ENCODE measurements at regions not wholly inside any gene's neighbourhood (a gene's known extent, or its start where the extent isn't known, plus 50 kb on each side); places are given as distances from the start of the nearest gene placed in this dataset.

DNA sequence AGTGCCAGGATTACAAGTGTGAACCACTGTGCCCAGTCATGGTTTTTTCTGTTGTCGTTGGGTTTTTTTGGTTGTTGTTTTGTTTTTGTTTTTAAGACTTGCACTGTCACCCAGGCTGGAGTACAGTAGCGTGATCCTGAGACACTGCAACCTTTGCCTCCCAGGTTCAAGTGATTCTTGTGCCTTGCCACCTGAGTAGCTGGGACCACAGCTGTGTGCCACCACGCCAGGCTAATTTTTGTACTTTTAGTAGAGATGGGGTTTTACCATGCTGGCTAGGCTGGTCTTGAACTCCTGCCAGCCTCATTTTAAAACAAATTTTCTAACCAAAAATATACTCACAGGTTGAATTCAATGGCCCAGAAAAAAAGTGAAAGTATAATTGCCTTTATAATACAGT is 174.1 kb downstream of the AHR start:
- DNase-seq (ENCODE audit: low read depth): no peak
- H3K4me3 ChIP-seq (ENCODE audit: low read depth, low read length): no peak overlapping the region

DNA sequence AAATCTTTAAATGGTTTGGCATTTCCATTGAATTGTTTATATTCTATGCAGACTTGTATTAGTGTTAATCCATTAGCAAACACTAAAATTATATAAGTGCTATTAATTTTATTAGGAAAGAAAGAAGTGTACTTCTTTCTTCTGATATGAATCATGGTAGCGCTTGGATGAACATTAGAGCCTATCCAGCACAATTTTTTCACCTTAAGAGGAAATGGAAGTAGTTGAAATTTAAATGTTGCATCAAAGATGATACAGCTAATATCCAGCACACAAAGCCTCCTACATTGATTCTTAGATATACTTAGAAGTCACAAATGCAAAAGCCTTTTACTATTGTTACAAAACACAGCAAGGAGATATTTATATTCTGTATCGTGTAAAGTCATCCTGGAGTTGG is 174.5 kb downstream of the AHR start:
- DNase-seq (ENCODE audit: low read depth): no peak
- H3K4me3 ChIP-seq (ENCODE audit: low read depth, low read length): no peak overlapping the region

DNA sequence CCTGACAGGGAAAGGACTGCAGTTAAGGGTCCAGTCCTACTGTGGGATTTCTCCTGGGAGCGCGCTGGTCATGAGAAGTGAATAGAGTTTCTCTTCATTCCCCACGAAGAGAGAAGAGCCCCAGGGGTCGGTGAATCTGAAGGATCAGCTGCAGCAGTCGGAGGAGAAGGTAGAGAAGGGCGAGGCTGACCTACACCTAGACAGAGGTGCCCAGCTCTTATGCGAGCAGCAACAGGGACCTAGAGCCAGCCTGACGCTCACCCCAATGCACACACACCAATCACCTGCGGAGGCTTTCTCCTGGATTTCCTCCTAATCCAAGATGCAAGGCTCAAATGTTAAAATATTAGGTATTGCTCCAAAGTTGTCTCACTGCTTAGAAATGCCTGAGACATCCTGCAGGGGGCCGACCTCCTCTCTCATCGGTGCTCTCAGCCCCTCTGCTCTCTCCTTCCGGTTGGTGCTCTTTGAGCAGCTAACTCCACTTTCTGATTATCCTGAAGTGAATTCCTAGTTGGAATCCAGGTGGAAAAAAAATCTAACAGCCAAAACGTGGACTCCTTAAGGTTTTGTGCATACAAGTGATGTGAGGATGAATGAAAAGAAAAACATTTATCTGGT is 176.4 kb downstream of the AHR start:
- no peak overlapping the region for H3K4me3 ChIP-seq (ENCODE audit: low read depth, low read length)
- no peak for DNase-seq (ENCODE audit: low read depth)

DNA sequence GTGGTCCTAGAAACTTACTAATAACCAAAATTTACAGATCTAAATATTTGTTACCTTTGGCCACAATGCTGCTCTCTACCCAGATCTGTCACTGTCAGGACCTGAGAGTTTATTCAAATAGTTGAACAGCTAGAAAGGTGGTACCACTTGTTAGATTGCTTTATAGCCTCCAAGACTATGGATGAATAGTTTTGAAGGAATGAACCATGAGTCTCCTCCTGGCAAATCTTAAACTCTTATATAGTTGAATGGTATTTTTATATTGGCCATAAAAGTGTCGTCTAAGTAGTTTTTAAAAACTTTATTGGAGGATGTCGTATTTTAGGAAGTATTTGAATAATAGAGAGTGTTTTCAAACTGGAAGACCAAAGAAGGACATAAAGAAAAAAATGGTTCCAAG is 178.7 kb downstream of the AHR start:
- no peak for DNase-seq (ENCODE audit: low read depth)
- no peak overlapping the region for H3K4me3 ChIP-seq (ENCODE audit: low read depth, low read length)

DNA sequence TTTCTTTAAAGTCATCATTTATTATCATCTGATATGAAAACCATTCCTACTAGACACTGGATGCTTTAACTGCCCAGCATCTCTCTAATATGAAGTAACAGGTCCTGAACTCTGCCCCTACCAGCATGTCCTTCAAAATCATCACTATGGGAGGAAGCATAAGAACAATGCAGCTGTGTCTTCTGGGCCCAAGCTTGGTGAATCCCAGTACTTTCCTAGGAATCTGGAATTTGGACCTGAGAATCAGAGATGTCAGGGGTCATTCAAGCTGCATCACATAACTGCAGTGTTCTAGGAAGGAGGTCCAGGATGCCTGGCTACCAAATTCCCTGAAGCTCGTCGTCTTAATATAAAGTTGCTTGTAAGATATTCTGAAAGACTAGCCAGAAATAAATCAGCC is 182.7 kb downstream of the AHR start:
- DNase-seq (ENCODE audit: low read depth): no peak
- no peak overlapping the region for H3K4me3 ChIP-seq (ENCODE audit: low read depth, low read length)

DNA sequence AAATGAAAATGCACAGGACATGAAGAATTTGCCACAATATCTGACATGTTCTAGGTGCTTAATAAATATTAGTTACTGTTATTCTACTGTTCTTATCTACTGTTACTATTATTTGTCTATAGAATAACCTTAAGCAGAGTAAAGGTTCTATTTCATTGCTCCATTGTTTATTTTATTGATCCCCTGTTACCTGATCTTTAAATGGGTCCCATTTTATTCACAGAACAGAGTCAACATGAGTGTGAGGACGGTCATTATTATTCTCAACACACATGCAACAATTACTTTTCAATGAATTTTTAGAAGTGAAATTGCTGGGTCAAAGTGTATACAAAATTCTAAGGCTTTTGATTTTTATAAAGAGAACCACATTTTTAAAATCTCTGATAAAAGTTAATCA is 186.9 kb downstream of the AHR start:
- H3K4me3 ChIP-seq (ENCODE audit: low read depth, low read length): no peak overlapping the region
- no peak for DNase-seq (ENCODE audit: low read depth)

DNA sequence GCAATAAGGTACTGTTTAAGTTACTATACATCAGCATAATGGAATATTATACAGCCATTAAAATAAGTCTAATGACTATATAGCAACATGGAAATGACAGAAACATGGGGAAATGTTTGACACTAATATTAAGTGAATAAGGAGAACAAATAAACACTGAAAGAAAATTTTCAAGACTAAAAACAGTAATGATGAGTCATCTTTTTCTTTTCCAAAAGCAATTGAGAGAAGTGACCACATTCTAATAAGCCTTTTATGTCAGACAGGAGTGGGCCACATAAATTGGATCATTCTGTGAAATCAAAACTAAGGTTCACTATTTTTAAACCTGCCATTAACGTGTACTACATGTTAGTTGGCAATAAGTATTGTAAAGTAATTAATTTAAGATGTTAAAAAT is 187.5 kb downstream of the AHR start:
- no peak overlapping the region for H3K4me3 ChIP-seq (ENCODE audit: low read depth, low read length)

DNA sequence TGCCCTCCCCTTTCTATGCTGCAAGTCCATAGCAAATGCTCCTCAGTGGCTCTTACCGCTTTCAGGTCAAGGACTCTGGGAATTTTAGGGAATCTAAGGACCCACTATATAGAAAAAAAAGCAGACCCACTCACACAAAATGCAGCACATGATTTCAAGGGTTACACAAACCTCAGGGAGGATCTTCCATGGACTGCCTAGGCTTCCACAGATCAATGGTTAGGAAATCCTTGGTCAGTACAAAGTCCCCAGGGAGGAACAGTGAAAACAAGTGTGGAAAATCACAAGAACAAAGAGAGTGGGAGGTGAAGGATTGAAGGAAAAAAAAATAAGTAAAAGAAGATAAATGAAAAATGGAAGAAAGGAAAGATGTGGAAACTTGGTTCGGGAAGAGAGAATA is 188.4 kb downstream of the AHR start:
- no peak for DNase-seq (ENCODE audit: low read depth)
- H3K4me3 ChIP-seq (ENCODE audit: low read depth, low read length): no peak overlapping the region

More for the DNA sequence above, 187.5 kb downstream of the AHR start:
- no peak for DNase-seq (ENCODE audit: low read depth)

DNA sequence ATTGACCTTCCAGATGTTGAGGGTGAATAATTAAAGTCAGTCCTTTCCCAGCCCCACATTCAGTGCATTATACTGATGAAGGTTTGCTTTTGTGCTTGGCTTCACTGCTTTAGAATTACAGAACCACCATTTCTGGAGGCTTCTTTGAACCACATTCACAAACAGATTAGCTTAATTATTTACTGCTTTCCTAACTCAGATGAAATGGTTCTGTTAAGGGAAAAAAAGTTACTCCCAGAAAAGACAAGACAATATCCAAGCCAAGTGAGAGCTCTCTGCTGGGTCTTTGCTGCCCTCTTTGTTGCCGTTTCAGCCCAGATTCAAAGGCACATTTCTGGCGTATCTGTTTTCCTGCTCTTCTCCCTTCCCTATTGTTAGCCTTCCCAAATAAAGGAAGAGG is 188.9 kb downstream of the AHR start:
- DNase-seq (ENCODE audit: low read depth): no peak
- H3K4me3 ChIP-seq (ENCODE audit: low read depth, low read length): no peak overlapping the region

DNA sequence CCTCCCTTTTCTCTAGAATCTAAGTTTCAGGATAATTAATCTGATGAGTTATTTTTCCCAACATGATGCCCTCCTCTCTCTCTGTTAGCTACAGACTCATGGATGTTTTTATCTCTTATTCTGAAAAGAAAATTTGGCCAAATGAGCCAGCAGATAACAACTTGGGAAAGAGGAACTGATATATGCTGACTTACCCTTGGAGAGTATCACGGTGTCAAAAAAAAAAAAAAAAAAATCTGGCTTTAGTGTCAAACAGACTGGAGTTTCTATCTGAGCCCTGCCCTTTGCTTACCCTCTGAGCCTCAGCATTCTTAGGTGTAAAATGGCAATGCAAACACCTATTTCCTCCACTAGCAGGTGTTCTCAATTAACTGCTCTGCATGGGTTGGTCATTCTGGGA is 190.4 kb downstream of the AHR start:
- H3K4me3 ChIP-seq (ENCODE audit: low read depth, low read length): no peak overlapping the region
- no peak for DNase-seq (ENCODE audit: low read depth)

DNA sequence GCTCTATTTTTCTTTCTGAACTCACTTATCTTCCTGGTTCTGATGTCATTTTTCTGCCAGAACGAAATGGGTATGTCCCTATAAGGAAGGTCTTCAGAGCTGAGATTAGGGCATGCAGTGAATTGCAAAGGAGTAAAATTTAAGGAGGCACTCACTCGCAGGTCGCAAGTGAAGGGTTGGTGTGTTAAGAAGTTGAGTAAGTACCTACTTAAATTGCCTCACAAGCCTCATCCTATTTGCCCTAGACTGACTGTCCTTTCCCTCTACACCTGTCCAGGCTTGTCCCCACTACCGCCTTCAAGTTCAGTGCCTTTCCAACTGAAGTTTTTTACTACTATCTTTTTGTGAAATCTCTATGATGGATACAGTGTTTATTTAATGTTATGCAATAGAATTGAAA is 191.5 kb downstream of the AHR start:
- H3K4me3 ChIP-seq (ENCODE audit: low read depth, low read length): no peak overlapping the region
- DNase-seq (ENCODE audit: low read depth): no peak

DNA sequence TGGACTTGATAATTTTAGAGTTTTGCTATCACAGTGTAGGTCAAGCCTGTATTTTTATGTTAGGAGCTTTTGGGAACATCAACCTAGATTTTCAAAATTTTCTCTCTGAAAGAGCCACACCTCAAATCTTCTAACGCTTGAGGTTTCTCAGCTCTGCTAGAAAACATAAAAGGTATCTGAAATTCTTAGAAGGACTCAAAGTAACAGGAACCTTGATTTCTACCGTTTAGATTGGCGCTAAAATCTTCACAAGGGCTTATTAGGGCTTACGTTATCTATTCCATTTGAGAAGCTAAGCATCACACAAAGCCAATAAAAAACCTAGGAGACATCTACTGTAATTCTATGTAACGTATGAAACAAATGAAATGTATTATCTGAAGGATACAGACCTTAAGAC is 192.4 kb downstream of the AHR start:
- DNase-seq (ENCODE audit: low read depth): no peak
- no peak overlapping the region for H3K4me3 ChIP-seq (ENCODE audit: low read depth, low read length)

DNA sequence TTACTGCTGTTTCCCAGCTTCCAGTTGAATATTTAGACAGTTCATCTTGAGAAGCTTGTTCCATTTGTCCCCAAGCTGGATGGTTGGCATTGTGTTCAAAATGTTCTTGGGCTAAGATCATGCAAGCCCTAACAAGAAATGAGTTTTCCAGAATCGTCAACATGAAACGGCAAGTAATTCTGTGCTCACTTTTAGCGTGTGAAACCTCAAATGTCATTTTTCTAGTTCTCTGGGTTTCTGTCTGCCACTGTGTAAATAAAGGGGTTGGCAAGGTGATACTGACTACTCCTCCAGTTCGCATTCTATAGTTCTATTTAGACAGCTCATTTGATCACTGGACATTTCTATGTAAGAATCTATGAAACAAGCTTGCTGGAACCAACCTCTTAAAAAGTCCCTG is 194.0 kb downstream of the AHR start:
- no peak overlapping the region for H3K4me3 ChIP-seq (ENCODE audit: low read depth, low read length)
- no peak for DNase-seq (ENCODE audit: low read depth)

DNA sequence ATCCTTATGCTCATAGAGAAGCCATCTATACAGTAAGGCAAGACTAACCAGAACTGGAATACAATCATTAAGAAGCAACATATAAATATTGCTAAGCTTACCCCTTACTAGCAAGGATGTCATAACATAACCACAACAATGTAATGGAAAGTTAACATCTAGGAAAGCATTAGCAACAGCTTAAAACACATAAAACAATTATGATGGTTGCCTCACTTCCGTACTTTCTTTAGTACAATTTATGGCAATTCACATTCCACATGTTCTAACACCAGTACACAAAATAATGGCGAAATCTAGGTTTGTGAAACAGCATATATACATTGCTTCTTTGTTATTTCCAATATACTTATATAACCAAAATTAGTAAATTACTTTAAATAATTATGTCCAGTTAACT is 195.0 kb downstream of the AHR start:
- H3K4me3 ChIP-seq (ENCODE audit: low read depth, low read length): no peak overlapping the region
- DNase-seq (ENCODE audit: low read depth): peak; percentile 38

DNA sequence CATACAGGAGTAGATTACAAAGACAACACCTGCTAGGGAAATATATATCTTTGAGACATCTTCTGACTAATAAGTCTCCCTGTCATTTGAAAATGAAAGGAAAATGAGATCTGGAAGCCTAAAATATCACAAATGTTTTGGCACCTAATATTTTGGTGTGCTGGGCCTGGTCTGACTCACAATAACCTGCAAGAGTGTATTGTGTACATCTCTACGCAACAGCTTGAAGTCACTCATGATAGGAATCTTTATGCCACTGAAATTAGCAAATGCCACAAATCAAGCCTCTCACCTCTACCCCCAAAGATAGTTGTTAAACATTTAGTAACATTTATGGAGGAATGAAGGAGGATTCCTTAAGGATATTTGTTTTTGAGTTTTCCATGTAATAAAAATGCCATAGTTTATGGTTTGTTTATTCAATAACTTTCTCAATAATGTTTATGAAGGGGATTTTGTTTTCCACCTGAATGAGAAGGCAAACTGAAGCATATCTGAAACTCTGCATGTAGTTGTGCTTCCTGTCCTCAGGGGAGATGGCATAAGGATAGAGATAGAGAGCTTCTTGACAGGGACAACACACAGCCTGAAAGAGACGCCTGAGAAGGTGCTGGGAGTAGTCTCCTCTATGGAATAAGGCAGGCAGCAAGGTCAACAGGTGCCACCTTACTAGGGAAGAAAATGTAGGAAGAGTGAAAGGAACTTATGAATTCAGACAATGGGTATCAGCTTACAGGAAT is 197.4 kb downstream of the AHR start:
- DNase-seq (ENCODE audit: low read depth): no peak
- no peak overlapping the region for H3K4me3 ChIP-seq (ENCODE audit: low read depth, low read length)

DNA sequence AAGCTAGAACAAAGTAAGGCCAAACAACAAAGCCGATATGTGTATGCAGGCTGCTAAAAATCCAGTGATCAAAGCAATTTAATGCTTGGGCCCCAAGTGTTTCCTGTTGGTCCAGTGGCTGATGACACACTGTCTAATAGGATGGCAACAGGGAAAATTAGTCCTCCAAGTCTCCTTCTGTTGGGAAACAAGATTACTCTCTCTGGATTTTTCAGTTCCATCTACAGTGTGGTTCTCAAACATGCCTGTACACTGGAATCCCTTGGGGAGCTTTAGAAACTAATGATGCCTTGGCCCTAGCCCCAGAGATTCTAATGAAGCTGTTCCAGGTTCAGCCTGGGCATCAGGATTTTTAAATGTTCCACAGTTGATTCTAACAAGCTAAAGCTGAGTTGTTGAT is 198.7 kb downstream of the AHR start:
- DNase-seq (ENCODE audit: low read depth): peak; percentile 33

DNA sequence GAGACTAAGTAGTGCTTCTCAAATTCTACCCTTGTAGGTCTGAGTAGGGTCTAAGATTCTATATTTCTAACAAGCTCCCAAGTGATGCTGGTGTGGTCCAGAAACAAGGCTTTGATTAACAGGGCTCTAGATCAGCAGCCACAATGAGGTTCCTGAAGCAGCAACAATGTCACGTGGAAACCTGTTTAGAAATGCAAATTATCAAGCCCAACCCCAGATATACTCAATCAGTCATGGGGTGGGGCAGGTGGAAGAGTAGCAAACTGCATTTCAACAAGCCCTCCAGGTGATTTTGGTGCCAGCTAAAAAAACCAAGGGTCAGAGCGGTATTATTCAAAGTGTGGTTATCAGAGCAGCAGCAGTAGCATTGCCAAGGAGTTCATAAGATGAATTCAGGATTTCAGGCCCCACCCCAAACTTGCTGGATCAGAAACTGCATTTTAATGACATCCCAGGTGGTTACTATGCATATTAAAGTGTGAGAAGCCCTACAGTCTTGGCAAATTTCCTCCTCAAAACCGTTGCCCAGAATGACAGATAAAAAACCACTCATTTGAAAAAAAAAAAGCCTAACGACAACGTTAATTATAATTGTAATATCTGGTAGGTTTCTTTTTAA is 199.2 kb downstream of the AHR start:
- H3K4me3 ChIP-seq (ENCODE audit: low read depth, low read length): no peak overlapping the region
- no peak for DNase-seq (ENCODE audit: low read depth)

More for the DNA sequence above, 198.7 kb downstream of the AHR start:
- H3K4me3 ChIP-seq (ENCODE audit: low read depth, low read length): no peak overlapping the region

DNA sequence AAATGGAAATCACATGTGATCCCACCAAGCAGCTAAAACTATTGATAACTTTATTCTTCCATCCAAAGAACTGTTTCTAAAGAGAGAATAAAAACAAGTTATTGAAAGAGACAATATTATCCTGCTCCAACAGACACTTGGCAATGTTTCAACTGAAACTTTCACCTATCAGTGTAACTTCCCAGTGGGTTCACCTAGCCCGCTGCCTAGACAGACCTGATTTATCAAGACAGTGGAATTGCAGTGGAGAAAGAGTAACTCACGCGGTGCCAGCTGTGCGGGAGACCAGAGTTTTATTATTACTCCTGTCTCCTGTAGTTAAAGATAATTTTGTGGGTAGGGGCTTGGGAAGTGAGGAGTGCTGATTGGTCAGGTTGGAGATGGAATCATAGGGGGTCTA is 199.8 kb downstream of the AHR start:
- no peak overlapping the region for H3K4me3 ChIP-seq (ENCODE audit: low read depth, low read length)
- DNase-seq (ENCODE audit: low read depth): no peak

DNA sequence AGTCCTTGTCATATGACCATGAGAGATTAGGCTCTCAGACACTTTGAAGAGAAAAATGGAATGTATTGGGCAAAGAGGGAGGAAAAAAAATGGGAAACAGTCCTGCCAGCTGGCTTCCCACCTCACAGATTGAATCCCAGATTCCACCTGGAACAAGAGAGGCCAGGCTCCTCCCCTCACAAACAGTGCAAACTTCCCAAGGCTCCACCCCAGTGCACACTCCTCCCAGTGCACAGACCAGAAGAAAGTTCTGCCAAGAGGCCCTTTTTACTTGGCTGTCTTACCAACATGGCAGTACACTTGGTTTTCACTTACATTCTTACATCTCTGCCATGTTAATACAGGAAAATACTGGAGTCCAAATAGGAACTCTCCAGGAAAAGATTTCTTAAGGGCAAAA is 202.3 kb downstream of the AHR start:
- H3K4me3 ChIP-seq (ENCODE audit: low read depth, low read length): no peak overlapping the region
- no peak for DNase-seq (ENCODE audit: low read depth)

DNA sequence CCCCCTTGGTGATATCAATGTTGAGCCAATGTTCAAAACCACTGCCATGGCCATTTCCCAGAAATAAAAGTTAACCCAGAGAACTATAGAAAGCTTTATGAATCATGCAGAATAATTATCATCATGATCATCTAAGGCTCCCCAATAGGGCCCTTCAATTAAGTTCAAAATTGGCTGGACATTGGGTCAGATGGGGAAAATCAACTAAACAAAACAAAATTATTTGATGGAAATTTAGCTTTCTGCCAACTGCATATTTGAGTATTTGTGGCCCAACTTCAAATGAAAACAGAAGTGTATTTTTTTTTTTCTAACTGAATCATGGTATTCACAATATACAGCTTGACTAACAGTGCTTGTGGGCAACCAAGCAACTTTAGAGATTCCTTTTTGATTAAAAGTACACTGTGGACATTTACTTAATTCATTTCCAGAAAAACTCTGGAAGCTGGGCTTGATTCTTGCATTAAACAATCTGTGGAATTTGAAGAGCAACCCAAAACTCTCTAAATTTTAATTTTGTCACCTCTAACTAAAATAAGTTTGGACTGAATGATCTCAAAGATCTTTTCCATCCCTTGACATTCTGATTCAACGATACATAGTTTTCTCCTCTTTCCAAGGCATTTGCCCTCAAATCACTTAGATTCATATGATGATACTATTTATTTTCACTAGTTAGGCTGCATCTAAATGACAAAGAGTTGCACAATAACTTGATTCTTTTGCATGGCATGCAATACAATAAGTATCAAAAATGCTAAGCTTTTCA is 203.2 kb downstream of the AHR start:
- no peak for DNase-seq (ENCODE audit: low read depth)
- H3K4me3 ChIP-seq (ENCODE audit: low read depth, low read length): no peak overlapping the region
